ENCODE measurements at regions not wholly inside any gene's neighbourhood (a gene's known extent, or its start where the extent isn't known, plus 50 kb on each side); places are given as distances from the start of the nearest gene placed in this dataset.

- Mint-ChIP-seq H3K9me3 (no peaks in the 10 kb centered on the region), H3K27ac (no peak overlapping the region), H3K36me3 (ENCODE audit: low read depth) (no peaks in the 10 kb centered on the region), H3K4me1 (ENCODE audit: low read depth) (no peaks in the 10 kb centered on the region), H3K27me3 (no peaks in the 10 kb centered on the region), H3K4me3 (no peak overlapping the region)
- ChIA-PET POLR2A (no interaction called here), CTCF (no interaction called here)
- ATAC-seq (ENCODE audit: poor library complexity) (no peak), DNase-seq (no peak)
- intact Hi-C loops (cut with DNase I, micrococcal nuclease) = no loop called here
- Histone ChIP-seq H3K4me3 (ENCODE audit: low read length) (no peak overlapping the region), H3K27ac (ENCODE audit: low read depth in 1 of 2, low read length in 2 of 2) (no peak overlapping the region), H3K27me3 (ENCODE audit: control insufficient read depth in 1 of 2, insufficient read depth in 2 of 2, low read length in 2 of 2) (no peaks in the 10 kb centered on the region), H3K9me3 (ENCODE audit: control insufficient read depth in 1 of 2, insufficient read depth in 1 of 2, low read length in 2 of 2) (no peaks in the 10 kb centered on the region), H3K4me1 (ENCODE audit: insufficient read depth, low read length) (no peaks in the 10 kb centered on the region), H3K36me3 (ENCODE audit: insufficient read depth, low read length) (no peaks in the 10 kb centered on the region)
- TF ChIP-seq CTCF (IDR thresholded peaks at IDR 0.05) = no peak
These were observed 324.1 kb upstream of the CRIM1 start for GRCh38 chr2:36031471-36031870.

- no peak overlapping the region for H3K4me3 Mint-ChIP-seq
- H3K27me3 ChIP-seq (ENCODE audit: control insufficient read depth in 1 of 2, insufficient read depth in 2 of 2, low read length in 2 of 2) = no peaks in the 10 kb centered on the region
- POLR2A ChIA-PET = no interaction called here
- no peaks in the 10 kb centered on the region for H3K9me3 Mint-ChIP-seq
- no peaks in the 10 kb centered on the region for H3K4me1 ChIP-seq (ENCODE audit: insufficient read depth, low read length)
- H3K36me3 ChIP-seq (ENCODE audit: insufficient read depth, low read length) = no peaks in the 10 kb centered on the region
- H3K9me3 ChIP-seq (ENCODE audit: control insufficient read depth in 1 of 2, insufficient read depth in 1 of 2, low read length in 2 of 2) = no peaks in the 10 kb centered on the region
- H3K27ac Mint-ChIP-seq = no peak overlapping the region
- intact Hi-C loops (cut with DNase I, micrococcal nuclease) = no loop called here
- H3K36me3 Mint-ChIP-seq (ENCODE audit: low read depth) = no peaks in the 10 kb centered on the region
- ATAC-seq (ENCODE audit: poor library complexity) = no peak
- no peaks in the 10 kb centered on the region for H3K27me3 Mint-ChIP-seq
- H3K4me1 Mint-ChIP-seq (ENCODE audit: low read depth) = no peaks in the 10 kb centered on the region
- DNase-seq = no peak
- H3K4me3 ChIP-seq (ENCODE audit: low read length) = no peak overlapping the region
- CTCF ChIA-PET = no interaction called here
- no peak for TF ChIP-seq CTCF (IDR thresholded peaks at IDR 0.05)
- no peak overlapping the region for H3K27ac ChIP-seq (ENCODE audit: low read depth in 1 of 2, low read length in 2 of 2)
These were observed 328.0 kb upstream of the CRIM1 start for GRCh38 chr2:36027616-36028015.

- Mint-ChIP-seq H3K9me3 (no peaks in the 10 kb centered on the region), H3K4me1 (ENCODE audit: low read depth) (no peaks in the 10 kb centered on the region), H3K27me3 (no peaks in the 10 kb centered on the region), H3K27ac (no peak overlapping the region), H3K4me3 (no peak overlapping the region), H3K36me3 (ENCODE audit: low read depth) (no peaks in the 10 kb centered on the region)
- ATAC-seq (ENCODE audit: poor library complexity) (no peak), DNase-seq (no peak)
- no peak for TF ChIP-seq CTCF (IDR thresholded peaks at IDR 0.05)
- CTCF ChIA-PET = no interaction called here
- intact Hi-C loops (cut with DNase I, micrococcal nuclease) = no loop called here
- H3K9me3 ChIP-seq (ENCODE audit: control insufficient read depth in 1 of 2, insufficient read depth in 1 of 2, low read length in 2 of 2) = no peaks in the 10 kb centered on the region
- no peaks in the 10 kb centered on the region for H3K4me1 ChIP-seq (ENCODE audit: insufficient read depth, low read length)
- H3K4me3 ChIP-seq (ENCODE audit: low read length) = no peak overlapping the region
- POLR2A ChIA-PET = no interaction called here
- H3K27me3 ChIP-seq (ENCODE audit: control insufficient read depth in 1 of 2, insufficient read depth in 2 of 2, low read length in 2 of 2) = no peaks in the 10 kb centered on the region
- H3K27ac ChIP-seq (ENCODE audit: low read depth in 1 of 2, low read length in 2 of 2) = no peak overlapping the region
- H3K36me3 ChIP-seq (ENCODE audit: insufficient read depth, low read length) = no peaks in the 10 kb centered on the region
These were observed 342.5 kb upstream of the CRIM1 start for GRCh38 chr2:36013064-36013463.

All from CD4-positive, alpha-beta T cell (primary cell).